ENCODE measurements at regions not wholly inside any gene's neighbourhood (a gene's known extent, or its start where the extent isn't known, plus 50 kb on each side); places are given as distances from the start of the nearest gene placed in this dataset.

- TF ChIP-seq CTCF (IDR thresholded peaks at IDR 0.05) (no peak), POLR2A (IDR thresholded peaks at IDR 0.05) (no peak), POLR2AphosphoS5 (IDR thresholded peaks at IDR 0.05; ENCODE audit: insufficient read depth in 1 of 2, low read depth in 1 of 2) (no peak)
Observed at GRCh38 chr16:50928065-50928464, 186.2 kb downstream of the CYLD start.
